NCI-H2107 treated with DMSO at 0.1 percent for 48 hours (cell line): ENCODE measurements at regions not wholly inside any gene's neighbourhood (a gene's known extent, or its start where the extent isn't known, plus 50 kb on each side); places are given as distances from the start of the nearest gene placed in this dataset.
"Not testable (repeated sequence)": the region's sequence is repeated elsewhere in the genome, so short reads cannot be mapped to it uniquely, and the experiment has no call there.

ENCODE experiments used
- DNase-seq: peaks from one replicate; lab custom pipeline; 2025; ENCODE audit not compliant: unreplicated experiment; lab: John Stamatoyannopoulos, UW

DNA sequence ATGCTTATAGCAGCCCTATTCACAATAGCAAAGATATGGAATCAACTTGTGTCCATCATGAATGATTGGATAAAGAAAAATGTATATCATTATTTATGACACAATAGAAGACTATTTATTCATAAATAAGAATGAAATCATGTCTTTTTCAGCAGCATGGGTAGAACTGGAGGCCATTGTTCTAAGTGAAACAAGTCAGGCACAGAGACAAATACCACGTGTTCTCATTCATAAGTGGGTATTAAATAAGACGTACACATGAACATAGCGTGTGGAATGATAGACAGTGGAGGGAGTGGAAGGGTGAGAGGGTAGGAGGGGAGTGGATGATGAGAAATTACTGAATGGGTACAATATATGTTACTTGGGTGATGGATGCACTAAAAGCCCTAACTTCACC is 762.4 kb downstream of the REEP3 start:
- DNase-seq = no peak

- DNase-seq = no peak
Observed at GRCh38 chr10:64286533-64286932, 765.3 kb downstream of the REEP3 start.

GRCh38 chr10:64288404-64288803 is 767.2 kb downstream of the REEP3 start:
- no peak for DNase-seq

DNA sequence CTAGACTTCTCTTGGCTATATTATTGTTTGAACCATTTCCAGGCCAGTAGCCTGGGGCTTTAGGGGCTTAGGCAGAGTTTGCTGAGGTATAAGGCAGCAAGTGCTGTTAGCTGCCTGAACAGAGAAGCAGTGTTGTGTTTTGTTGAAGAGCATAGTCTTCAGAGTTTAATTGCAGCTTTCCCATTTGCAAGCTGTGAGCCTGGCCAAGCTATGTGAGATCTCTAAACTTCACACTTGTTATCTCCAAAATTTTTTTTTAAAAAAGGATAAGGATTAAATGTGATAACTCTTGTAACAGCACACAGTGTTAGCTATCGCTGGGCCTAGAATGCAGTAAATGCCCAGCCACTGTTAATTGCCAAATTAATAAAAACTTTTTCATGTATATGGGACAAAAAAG is 782.4 kb downstream of the REEP3 start:
- DNase-seq = no peak

GRCh38 chr10:64306729-64307327 is 785.6 kb downstream of the REEP3 start:
- no peak for DNase-seq

GRCh38 chr10:64312876-64313275 is 791.7 kb downstream of the REEP3 start:
- DNase-seq = no peak

- no peak for DNase-seq
Observed at GRCh38 chr10:64313967-64314366, 792.8 kb downstream of the REEP3 start.

DNA sequence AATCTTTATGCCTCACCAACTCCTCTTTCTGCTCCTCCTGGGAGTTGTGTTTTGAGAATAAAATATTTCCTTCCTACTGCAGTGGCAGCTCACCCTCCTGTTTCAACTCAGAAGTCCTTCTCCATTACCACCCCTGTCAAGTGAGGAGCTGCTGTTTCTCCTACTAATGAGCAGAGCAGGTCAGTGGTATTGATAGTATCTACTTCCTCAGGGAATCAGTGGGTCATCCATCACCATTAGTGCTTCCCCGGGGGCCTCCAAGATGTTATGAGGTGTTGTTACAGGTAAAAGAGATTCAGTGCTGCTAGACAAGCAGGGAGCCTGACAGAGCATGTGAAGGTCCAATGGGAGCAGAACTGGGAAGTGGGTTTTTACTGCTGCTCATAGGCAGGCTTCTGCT is 795.2 kb downstream of the REEP3 start:
- no peak for DNase-seq

- DNase-seq = no peak
Observed at GRCh38 chr10:64316833-64317232, 795.6 kb downstream of the REEP3 start.

GRCh38 chr10:64320448-64320847 is 799.2 kb downstream of the REEP3 start:
- no peak for DNase-seq

- DNase-seq = no peak
Observed at GRCh38 chr10:64329510-64329909, 808.3 kb downstream of the REEP3 start.

- no peak for DNase-seq
Observed at GRCh38 chr10:64332551-64332950, 811.4 kb downstream of the REEP3 start.

DNA sequence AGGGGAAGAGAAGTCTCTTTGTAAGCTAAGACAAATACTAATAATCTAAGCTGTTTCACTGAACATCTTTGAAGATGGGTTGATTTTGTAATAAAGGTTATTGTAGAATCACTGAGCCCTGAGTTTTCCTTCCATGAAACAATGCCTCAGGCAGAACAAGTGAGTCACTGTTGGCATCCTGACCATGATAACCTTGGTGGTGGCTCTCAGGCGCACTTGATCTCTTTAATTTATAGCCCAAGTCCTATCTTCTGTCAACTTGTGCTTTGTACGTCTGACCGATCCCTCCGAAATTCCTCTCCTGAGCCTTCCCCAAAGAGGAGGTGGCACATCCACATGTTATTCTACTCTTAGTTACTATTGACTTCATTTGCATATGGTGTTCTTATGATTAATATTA is 812.9 kb downstream of the REEP3 start:
- no peak for DNase-seq

- DNase-seq = no peak
Observed at GRCh38 chr10:64344211-64344610, 823.0 kb downstream of the REEP3 start.

GRCh38 chr10:64345856-64346255 is 824.7 kb downstream of the REEP3 start:
- DNase-seq = no peak

DNA sequence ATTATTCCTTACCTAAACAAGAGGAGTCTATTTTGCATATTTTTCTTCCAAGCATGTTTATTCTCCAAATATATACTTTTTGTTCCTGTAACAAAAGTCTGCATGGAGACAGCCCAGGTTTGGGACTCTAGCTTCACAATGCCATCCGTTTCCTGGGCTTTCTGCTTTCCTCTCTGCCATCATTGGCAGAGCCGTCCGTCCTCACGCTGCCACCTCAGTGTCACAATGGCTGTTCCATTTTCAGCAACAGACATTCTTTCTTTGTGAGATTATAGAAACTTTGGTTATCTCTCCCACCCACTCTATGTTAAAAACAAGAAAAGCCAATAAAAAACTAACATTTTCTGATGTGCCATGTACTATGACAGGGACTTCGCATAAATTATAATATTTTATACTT is 825.2 kb downstream of the REEP3 start:
- no peak for DNase-seq

DNA sequence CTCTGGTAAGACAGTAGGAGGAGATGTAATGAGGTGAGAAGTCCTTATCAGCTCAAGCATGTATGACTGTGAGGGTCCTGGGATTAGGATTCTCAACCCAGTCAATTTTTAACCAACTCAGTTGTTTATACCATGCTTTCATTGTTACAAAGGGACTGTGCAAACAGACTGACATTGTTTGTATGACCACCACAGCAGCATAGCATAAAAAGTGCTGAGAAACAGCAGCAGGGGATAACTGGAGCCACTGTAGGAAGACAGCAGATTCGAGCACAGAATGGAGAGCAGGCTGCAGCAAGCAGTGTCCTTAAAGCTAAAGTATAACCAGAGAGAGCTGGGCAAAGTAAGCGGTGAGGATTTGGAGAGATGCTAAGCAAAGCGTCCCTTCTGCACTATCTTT is 829.5 kb downstream of the REEP3 start:
- DNase-seq = no peak

DNA sequence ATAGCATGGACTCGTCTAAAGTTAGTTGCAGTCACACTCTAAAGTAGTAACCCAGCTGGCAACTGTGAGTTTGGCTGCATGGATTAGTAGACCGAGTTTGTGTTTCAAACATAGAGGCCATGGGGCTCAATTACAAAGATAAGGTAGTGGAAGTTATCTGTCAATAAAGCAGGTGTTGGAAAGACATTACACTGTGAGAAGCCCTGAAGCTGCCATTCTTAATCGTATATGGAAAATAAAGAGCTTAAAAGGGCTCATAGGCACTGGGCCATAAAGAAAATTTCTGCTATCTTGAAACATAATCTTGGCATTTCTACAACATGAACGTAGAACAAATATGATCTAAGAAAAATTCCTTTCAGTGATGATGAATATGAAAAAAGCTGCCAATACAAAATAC is 837.7 kb downstream of the REEP3 start:
- DNase-seq = no peak

DNA sequence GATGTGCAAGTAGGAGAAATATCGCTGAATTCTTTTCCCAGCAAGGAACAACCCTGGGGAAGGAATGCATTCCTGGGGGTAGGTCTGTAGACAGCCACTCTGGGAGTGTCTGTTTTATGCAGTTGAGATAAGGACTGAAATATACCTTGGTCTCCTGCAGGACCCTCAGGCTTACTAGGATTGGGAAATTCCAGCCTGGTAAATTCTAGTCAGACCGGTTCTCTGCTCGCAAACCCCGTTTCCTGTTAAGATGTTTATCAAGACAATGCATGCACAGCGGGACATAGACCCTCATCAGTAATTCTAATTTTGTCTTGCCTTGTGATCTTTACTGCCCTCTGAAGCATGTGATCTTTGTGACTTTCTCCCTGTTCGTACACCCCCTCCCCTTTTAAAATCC is 839.0 kb downstream of the REEP3 start:
- not testable (repeated sequence) for DNase-seq

- no peak for DNase-seq
Observed at GRCh38 chr10:64363687-64364086, 842.5 kb downstream of the REEP3 start.

DNA sequence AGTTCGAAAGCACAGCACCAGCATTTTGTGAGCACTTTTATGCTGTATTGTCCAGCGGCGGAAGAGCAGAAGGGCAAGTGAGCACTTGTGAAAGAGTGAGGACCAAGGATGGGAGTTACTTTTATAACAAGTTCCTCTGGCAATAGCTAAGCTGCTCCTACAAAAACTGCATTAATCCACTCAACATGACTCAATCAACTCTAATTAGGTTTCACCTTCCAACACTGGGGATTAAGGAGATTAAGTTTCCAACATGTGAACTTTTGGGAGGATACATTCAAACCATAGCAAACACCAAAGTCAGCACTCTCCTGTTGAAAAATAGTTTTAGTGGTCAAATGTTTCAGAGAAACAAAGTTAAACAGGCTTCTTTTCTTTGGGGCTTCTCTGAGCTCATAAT is 844.5 kb downstream of the REEP3 start:
- DNase-seq = no peak

GRCh38 chr10:64368298-64368697 is 847.1 kb downstream of the REEP3 start:
- no peak for DNase-seq

DNA sequence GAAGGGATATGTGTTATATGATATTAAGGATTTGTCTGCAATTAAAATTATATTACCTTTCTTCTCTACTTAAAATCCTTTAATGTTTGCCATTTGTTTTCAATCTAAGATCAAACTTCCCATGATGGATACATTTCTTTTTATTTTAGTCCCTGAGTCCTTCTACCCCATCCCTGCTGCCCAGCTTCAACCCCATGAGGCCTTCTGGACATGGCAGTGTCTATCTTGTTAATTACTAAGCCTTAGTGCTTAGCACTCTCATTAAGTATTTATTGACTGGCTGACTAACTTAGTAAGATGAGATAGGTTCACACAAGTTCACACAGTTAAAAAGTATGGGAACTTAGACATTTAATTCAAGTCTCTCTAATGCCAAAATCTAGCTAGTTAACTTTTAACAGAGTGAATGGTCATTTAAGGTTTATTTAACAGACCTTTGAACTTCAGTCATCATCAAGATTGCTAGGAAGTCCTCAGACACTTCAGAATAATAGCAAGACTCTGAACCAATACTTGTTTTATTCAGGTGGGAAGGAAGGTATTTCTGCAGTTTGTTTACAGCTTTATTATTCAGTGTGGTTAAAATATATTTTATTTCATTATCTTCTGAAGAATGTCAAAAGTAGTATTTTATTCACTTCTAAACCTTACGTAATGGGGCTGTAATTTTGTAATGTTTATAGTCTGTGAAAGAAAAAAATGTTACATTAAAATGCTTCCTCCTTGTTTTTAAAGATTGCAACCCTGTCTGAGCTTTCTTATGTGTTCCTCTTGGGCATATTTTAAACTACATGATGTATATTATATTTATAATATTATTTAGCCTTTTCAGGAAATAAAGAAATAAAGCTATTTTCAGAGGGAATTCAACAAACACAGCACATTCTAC is 848.9 kb downstream of the REEP3 start:
- no peak for DNase-seq
